Stomach (tissue), 8 donors: ENCODE measurements at regions not wholly inside any gene's neighbourhood (a gene's known extent, or its start where the extent isn't known, plus 50 kb on each side); places are given as distances from the start of the nearest gene placed in this dataset.

ENCODE experiments used
- DNase-seq, 2 donors: peaks; one replicate each; pipeline versions ENCODE4 v3.0.0 to v3.0.0-alpha.2; 2013 to 2019
- H3K27ac ChIP-seq, 5 donors: fragments of 200-600 bp in 4 of 5; sonication (generic) in 4 of 5; one replicate each; pipeline ENCODE4 v1.5.1; 2013 to 2019; ENCODE audit warnings: mild to moderate bottlenecking in 1 of 5, moderate library complexity in 1 of 5
- H3K27me3 ChIP-seq, 3 donors: fragments of 200-600 bp; sonication (generic); one replicate each; pipeline ENCODE4 v1.5.1; 2017 to 2019; ENCODE audit warnings: mixed run types in 1 of 3
- H3K36me3 ChIP-seq, 4 donors: fragments of 200-600 bp; sonication (generic); 1 replicate in 3 of 4; 2 replicates in 1 of 4; pipeline ENCODE4 v1.5.1; 2016 to 2019
- H3K4me1 ChIP-seq, 4 donors: fragments of 200-600 bp; sonication (generic); one replicate each; pipeline ENCODE4 v1.5.1; 2016 to 2019
- H3K4me3 ChIP-seq, 4 donors: fragments of 200-600 bp; sonication (generic) in 3 of 4; one replicate each; pipeline ENCODE4 v1.5.1; 2016 to 2019; ENCODE audit warnings: mild to moderate bottlenecking in 1 of 4
- H3K9me3 ChIP-seq, 4 donors: fragments of 200-600 bp; sonication (generic); one replicate each; pipeline ENCODE4 v1.5.1; 2016 to 2019
- CTCF ChIP-seq, 7 experiments: fragments of 450-650 bp in 4 of 7; fragments of 200-600 bp in 3 of 7; sonication (generic) in 3 of 7; IDR thresholded peaks; one replicate each; pipeline ENCODE4 v1.5.1; 2016 to 2019; ENCODE audit warnings: antibody characterized with exemption in 7 of 7, control low read depth in 2 of 7, mild to moderate bottlenecking in 1 of 7
- EP300 ChIP-seq: sonication (generic); formaldehyde crosslinking; IDR thresholded peaks from one replicate; pipeline ENCODE4 v1.6.1; 2017; ENCODE audit warnings: antibody characterized with exemption
- POLR2A ChIP-seq, 4 donors: fragments of 450-650 bp; IDR thresholded peaks; one replicate each; pipeline ENCODE4 v1.6.1; 2016; ENCODE audit warnings: antibody characterized with exemption in 4 of 4, control low read depth in 2 of 4, mild to moderate bottlenecking in 1 of 4, moderate library complexity in 1 of 4
- POLR2AphosphoS5 ChIP-seq, 3 donors: sonication (generic); formaldehyde crosslinking; IDR thresholded peaks; one replicate each; pipeline ENCODE4 v1.6.1; 2016; ENCODE audit warnings: antibody characterized with exemption in 3 of 3
- WGBS, 5 donors: extraction: QIAGEN DNeasy Blood & Tissue Kit in 3 of 5; methylation state at CpG; one replicate each; pipeline versions ENCODE4 v1.1.5 to v1.1.7; 2013 to 2018; 5-methylcytosine and 5-hydroxymethylcytosine counted together
- intact Hi-C: fragments of 100-400 bp; cut with DNase I; formaldehyde crosslinking; loops from one replicate; pipeline ENCODE4 v1.15.1; 2023; ENCODE audit warnings: low total_unique reads
- donor health status: healthy with polysubstance abuse.
- donor health status: Bipolar disorder and iron deficiency.
- donor health status: healthy.

GRCh38 chr16:48013491-48013901 is 142.3 kb downstream of the ABCC12 start:
- H3K27me3 ChIP-seq, result no peaks in the 10 kb centered on the region
- intact Hi-C loops, result no loop called here
- H3K4me1 ChIP-seq, result no peaks in the 10 kb centered on the region
- no peaks in the 10 kb centered on the region for H3K36me3 ChIP-seq
- H3K4me3 ChIP-seq, result no peak overlapping the region
- TF ChIP-seq EP300, result no peak
- no peak for TF ChIP-seq CTCF (IDR thresholded peaks at IDR 0.05)
- no peak for TF ChIP-seq POLR2A (IDR thresholded peaks at IDR 0.05)
- TF ChIP-seq POLR2AphosphoS5 (IDR thresholded peaks at IDR 0.05), result no peak
- WGBS, 5 donors, result 62 to 72% (median 67%) methylated on average over 6 of the region's 6 CpGs
- peaks cover 0 to 4% (median 2%) of the 10 kb centered on the region in 4 donors for H3K9me3 ChIP-seq
- no peak for DNase-seq
- no peak overlapping the region for H3K27ac ChIP-seq

- no peaks in the 10 kb centered on the region for H3K36me3 ChIP-seq
- no peak for TF ChIP-seq CTCF (IDR thresholded peaks at IDR 0.05)
- TF ChIP-seq POLR2AphosphoS5 (IDR thresholded peaks at IDR 0.05), result no peak
- TF ChIP-seq POLR2A (IDR thresholded peaks at IDR 0.05), result no peak
- no peak for TF ChIP-seq EP300
- no peaks in the 10 kb centered on the region for H3K27me3 ChIP-seq
- no peak overlapping the region for H3K27ac ChIP-seq
- DNase-seq, result no peak
- H3K4me1 ChIP-seq, result no peaks in the 10 kb centered on the region
- intact Hi-C loops, result no loop called here
- WGBS, 5 donors, result 67 to 76% (median 75%) methylated on average over 9 of the region's 9 CpGs
- no peak overlapping the region for H3K4me3 ChIP-seq
- H3K9me3 ChIP-seq, result peaks cover 0 to 4% (median 2%) of the 10 kb centered on the region in 4 donors
Observed at GRCh38 chr16:48011878-48012658, 143.7 kb downstream of the ABCC12 start.

- H3K36me3 ChIP-seq, result no peaks in the 10 kb centered on the region
- no peak overlapping the region for H3K27ac ChIP-seq
- 66 to 76% (median 75%) methylated on average over 3 of the region's 3 CpGs for WGBS, 5 donors
- H3K9me3 ChIP-seq, result peaks cover 0 to 8% (median 2%) of the 10 kb centered on the region in 4 donors
- no peak overlapping the region for H3K4me3 ChIP-seq
- intact Hi-C loops, result no loop called here
- DNase-seq, result no peak
- TF ChIP-seq CTCF (IDR thresholded peaks at IDR 0.05) (no peak), EP300 (no peak), POLR2AphosphoS5 (IDR thresholded peaks at IDR 0.05) (no peak), POLR2A (IDR thresholded peaks at IDR 0.05) (no peak)
- no peaks in the 10 kb centered on the region for H3K27me3 ChIP-seq
- no peaks in the 10 kb centered on the region for H3K4me1 ChIP-seq
Observed at GRCh38 chr16:48011466-48011865, 144.3 kb downstream of the ABCC12 start.

- no peak for DNase-seq
- Histone ChIP-seq H3K27ac (no peak overlapping the region), H3K27me3 (no peaks in the 10 kb centered on the region), H3K4me1 (no peaks in the 10 kb centered on the region), H3K36me3 (no peaks in the 10 kb centered on the region), H3K9me3 (peaks cover 0 to 6% (median 0%) of the 10 kb centered on the region in 4 donors), H3K4me3 (no peak overlapping the region)
- TF ChIP-seq POLR2AphosphoS5 (IDR thresholded peaks at IDR 0.05) (no peak), EP300 (no peak), CTCF (IDR thresholded peaks at IDR 0.05) (no peak), POLR2A (IDR thresholded peaks at IDR 0.05) (no peak)
- 80 to 88% (median 87%) methylated on average over 7 of the region's 7 CpGs for WGBS, 5 donors
- intact Hi-C loops, result no loop called here
Observed at GRCh38 chr16:48008011-48008525, 147.7 kb downstream of the ABCC12 start.
